Fibroblast of skin of right quadriceps (primary cell): ENCODE measurements at regions not wholly inside any gene's neighbourhood (a gene's known extent, or its start where the extent isn't known, plus 50 kb on each side); places are given as distances from the start of the nearest gene placed in this dataset.
"Not testable (repeated sequence)": the region's sequence is repeated elsewhere in the genome, so short reads cannot be mapped to it uniquely, and the experiment has no call there.

Experiments used
- DNase-seq: peaks from one replicate; pipeline ENCODE4 v3.0.0-alpha.2; 2013

GRCh38 chr6:163892824-163893561, 478.5 kb downstream of the QKI start:
- no peak for DNase-seq

GRCh38 chr6:163889904-163890514, 475.5 kb downstream of the QKI start:
- no peak for DNase-seq

GRCh38 chr6:163888030-163888819, 473.7 kb downstream of the QKI start:
- no peak for DNase-seq

- DNase-seq: no peak
These were observed 471.9 kb downstream of the QKI start for GRCh38 chr6:163886428-163886827.

GRCh38 chr6:163883984-163884383, 469.5 kb downstream of the QKI start:
- no peak for DNase-seq

- DNase-seq: no peak
These were observed 464.2 kb downstream of the QKI start for GRCh38 chr6:163878698-163879097.

GRCh38 chr6:163877877-163878639, 463.5 kb downstream of the QKI start:
- DNase-seq: no peak

- DNase-seq: no peak
These were observed 461.9 kb downstream of the QKI start for GRCh38 chr6:163876391-163876790.

- DNase-seq: no peak
These were observed 460.3 kb downstream of the QKI start for GRCh38 chr6:163874784-163875183.

- peak; percentile 91 for DNase-seq
These were observed 457.8 kb downstream of the QKI start for GRCh38 chr6:163872335-163872734.

GRCh38 chr6:163871616-163872015, 457.1 kb downstream of the QKI start:
- no peak for DNase-seq

GRCh38 chr6:163867518-163868292, 453.2 kb downstream of the QKI start:
- no peak for DNase-seq

- DNase-seq: no peak
These were observed 451.7 kb downstream of the QKI start for GRCh38 chr6:163866192-163866591.

- DNase-seq: no peak
These were observed 449.0 kb downstream of the QKI start for GRCh38 chr6:163863565-163863964.

- peak; percentile 49 for DNase-seq
These were observed 448.2 kb downstream of the QKI start for GRCh38 chr6:163862701-163863100.

- DNase-seq: no peak
These were observed 447.1 kb downstream of the QKI start for GRCh38 chr6:163861627-163862026.

GRCh38 chr6:163860287-163861081, 446.0 kb downstream of the QKI start:
- DNase-seq: peak; percentile 80

GRCh38 chr6:163858870-163859269, 444.4 kb downstream of the QKI start:
- DNase-seq: not testable (repeated sequence)

GRCh38 chr6:163857421-163857820, 442.9 kb downstream of the QKI start:
- DNase-seq: no peak

GRCh38 chr6:163850874-163851273, 436.4 kb downstream of the QKI start:
- DNase-seq: no peak

GRCh38 chr6:163844761-163845160, 430.2 kb downstream of the QKI start:
- DNase-seq: no peak
